ENCODE measurements at regions not wholly inside any gene's neighbourhood (a gene's known extent, or its start where the extent isn't known, plus 50 kb on each side); places are given as distances from the start of the nearest gene placed in this dataset.

GRCh38 chr9:107170801-107171200 is 112.3 kb upstream of the RAD23B start:
- TF ChIP-seq POLR2A (IDR thresholded peaks at IDR 0.05) (no peak), CTCF (IDR thresholded peaks at IDR 0.05) (no peak)
